ENCODE measurements at regions not wholly inside any gene's neighbourhood (a gene's known extent, or its start where the extent isn't known, plus 50 kb on each side); places are given as distances from the start of the nearest gene placed in this dataset.

DNA sequence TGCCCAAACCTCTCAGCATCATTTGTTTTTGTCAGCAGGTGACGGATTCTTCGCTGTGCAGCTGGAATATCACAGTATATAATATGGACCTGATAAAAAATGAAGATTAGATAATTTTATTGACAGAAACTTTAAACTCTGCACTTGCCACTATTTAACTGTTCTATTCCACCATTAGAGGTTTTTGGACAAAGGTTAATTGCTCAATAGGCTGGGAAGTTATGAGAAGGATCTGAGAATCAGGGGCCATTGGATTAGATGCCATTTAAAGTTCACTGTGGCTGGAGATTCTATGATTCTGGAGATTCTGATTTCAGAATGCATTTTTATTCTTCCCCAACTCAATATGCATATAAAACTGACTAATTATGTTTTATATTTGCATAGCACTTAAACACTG is 59.8 kb upstream of the ANXA1 start:
- POLR2A ChIA-PET, result interaction anchor here (1.1 kb wide), 1 partner anchor 10 kb away, joined by 3 read pairs; no protein-coding TSS in a partner anchor
- CTCF ChIA-PET, result interaction anchor here (0.5 kb wide), 1 partner anchor 41 kb away, joined by 3 read pairs; no protein-coding TSS in a partner anchor
- no peak overlapping the region for H3K27ac Mint-ChIP-seq
- no peak for DNase-seq (ENCODE audit: low spot score)
- no peak for ATAC-seq
- no peaks in the 10 kb centered on the region for H3K27me3 Mint-ChIP-seq (ENCODE audit: low read depth)
- no peak for TF ChIP-seq JUN (CRISPR knock-in tag; IDR thresholded peaks at IDR 0.05)
- no peak for TF ChIP-seq ZBTB43 (CRISPR knock-in tag; IDR thresholded peaks at IDR 0.05)
- TF ChIP-seq, protein P1, sequence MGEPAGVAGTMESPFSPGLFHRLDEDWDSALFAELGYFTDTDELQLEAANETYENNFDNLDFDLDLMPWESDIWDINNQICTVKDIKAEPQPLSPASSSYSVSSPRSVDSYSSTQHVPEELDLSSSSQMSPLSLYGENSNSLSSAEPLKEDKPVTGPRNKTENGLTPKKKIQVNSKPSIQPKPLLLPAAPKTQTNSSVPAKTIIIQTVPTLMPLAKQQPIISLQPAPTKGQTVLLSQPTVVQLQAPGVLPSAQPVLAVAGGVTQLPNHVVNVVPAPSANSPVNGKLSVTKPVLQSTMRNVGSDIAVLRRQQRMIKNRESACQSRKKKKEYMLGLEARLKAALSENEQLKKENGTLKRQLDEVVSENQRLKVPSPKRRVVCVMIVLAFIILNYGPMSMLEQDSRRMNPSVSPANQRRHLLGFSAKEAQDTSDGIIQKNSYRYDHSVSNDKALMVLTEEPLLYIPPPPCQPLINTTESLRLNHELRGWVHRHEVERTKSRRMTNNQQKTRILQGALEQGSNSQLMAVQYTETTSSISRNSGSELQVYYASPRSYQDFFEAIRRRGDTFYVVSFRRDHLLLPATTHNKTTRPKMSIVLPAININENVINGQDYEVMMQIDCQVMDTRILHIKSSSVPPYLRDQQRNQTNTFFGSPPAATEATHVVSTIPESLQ (CRISPR knock-in tag; IDR thresholded peaks at IDR 0.05), result no peak
- no peak for TF ChIP-seq PRRX2 (CRISPR knock-in tag; IDR thresholded peaks at IDR 0.05)
- TF ChIP-seq E2F5 (CRISPR knock-in tag; IDR thresholded peaks at IDR 0.05), result no peak
- TF ChIP-seq ZNF396 (CRISPR knock-in tag; IDR thresholded peaks at IDR 0.05; ENCODE audit: borderline replicate concordance), result no peak
- no peak for TF ChIP-seq ZNF138 (CRISPR knock-in tag; conservative IDR thresholded peaks at IDR 0.05)
- H3K4me3 Mint-ChIP-seq, result no peak overlapping the region
- no peaks in the 10 kb centered on the region for H3K36me3 Mint-ChIP-seq
- no peaks in the 10 kb centered on the region for H3K9me3 Mint-ChIP-seq
- peaks cover 8% of the 10 kb centered on the region; the same call in 1 of the 2 replicates for H3K4me1 Mint-ChIP-seq

- no peaks in the 10 kb centered on the region for H3K36me3 Mint-ChIP-seq
- H3K27me3 Mint-ChIP-seq (ENCODE audit: low read depth), result no peaks in the 10 kb centered on the region
- ATAC-seq (no peak), DNase-seq (ENCODE audit: low spot score) (no peak)
- no peaks in the 10 kb centered on the region for H3K9me3 Mint-ChIP-seq
- peaks cover 8% of the 10 kb centered on the region; the same call in 1 of the 2 replicates for H3K4me1 Mint-ChIP-seq
- POLR2A ChIA-PET, result no interaction called here
- CTCF ChIA-PET, result interaction anchor here (1.1 to 1.3 kb wide), 3 partner anchors 9 to 67 kb away, joined by 4 read pairs; no protein-coding TSS in a partner anchor
- H3K4me3 Mint-ChIP-seq, result no peak overlapping the region
- TF ChIP-seq ZNF423 (CRISPR knock-in tag; IDR thresholded peaks at IDR 0.05) (no peak), MYBL2 (CRISPR knock-in tag; IDR thresholded peaks at IDR 0.05) (no peak), SOX15 (CRISPR knock-in tag; IDR thresholded peaks at IDR 0.05) (no peak), TEAD1 (CRISPR knock-in tag; IDR thresholded peaks at IDR 0.05) (no peak), GRHL2 (CRISPR knock-in tag; IDR thresholded peaks at IDR 0.05; ENCODE audit: insufficient replicate concordance, severe bottlenecking) (no peak), ETV6 (CRISPR knock-in tag; IDR thresholded peaks at IDR 0.05) (no peak), ZMAT4 (CRISPR knock-in tag; IDR thresholded peaks at IDR 0.05) (no peak), USF1 (CRISPR knock-in tag; IDR thresholded peaks at IDR 0.05) (no peak)
- TF ChIP-seq, protein P2, sequence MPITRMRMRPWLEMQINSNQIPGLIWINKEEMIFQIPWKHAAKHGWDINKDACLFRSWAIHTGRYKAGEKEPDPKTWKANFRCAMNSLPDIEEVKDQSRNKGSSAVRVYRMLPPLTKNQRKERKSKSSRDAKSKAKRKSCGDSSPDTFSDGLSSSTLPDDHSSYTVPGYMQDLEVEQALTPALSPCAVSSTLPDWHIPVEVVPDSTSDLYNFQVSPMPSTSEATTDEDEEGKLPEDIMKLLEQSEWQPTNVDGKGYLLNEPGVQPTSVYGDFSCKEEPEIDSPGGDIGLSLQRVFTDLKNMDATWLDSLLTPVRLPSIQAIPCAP (CRISPR knock-in tag; IDR thresholded peaks at IDR 0.05), result no peak
- H3K27ac Mint-ChIP-seq, result no peak overlapping the region
Observed at GRCh38 chr9:73090214-73090613, 61.5 kb upstream of the ANXA1 start.

GRCh38 chr9:73089304-73089985 is 62.2 kb upstream of the ANXA1 start:
- TF ChIP-seq JUN (CRISPR knock-in tag; IDR thresholded peaks at IDR 0.05) (no peak), RELA (CRISPR knock-in tag; IDR thresholded peaks at IDR 0.05; ENCODE audit: borderline replicate concordance) (no peak), USF2 (CRISPR knock-in tag; IDR thresholded peaks at IDR 0.05) (no peak), GRHL2 (CRISPR knock-in tag; IDR thresholded peaks at IDR 0.05; ENCODE audit: insufficient replicate concordance, severe bottlenecking) (no peak), MYBL2 (CRISPR knock-in tag; IDR thresholded peaks at IDR 0.05) (no peak), TEAD4 (CRISPR knock-in tag; IDR thresholded peaks at IDR 0.05) (no peak)
- TF ChIP-seq, protein P3, sequence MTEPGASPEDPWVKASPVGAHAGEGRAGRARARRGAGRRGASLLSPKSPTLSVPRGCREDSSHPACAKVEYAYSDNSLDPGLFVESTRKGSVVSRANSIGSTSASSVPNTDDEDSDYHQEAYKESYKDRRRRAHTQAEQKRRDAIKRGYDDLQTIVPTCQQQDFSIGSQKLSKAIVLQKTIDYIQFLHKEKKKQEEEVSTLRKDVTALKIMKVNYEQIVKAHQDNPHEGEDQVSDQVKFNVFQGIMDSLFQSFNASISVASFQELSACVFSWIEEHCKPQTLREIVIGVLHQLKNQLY (CRISPR knock-in tag; IDR thresholded peaks at IDR 0.05), result no peak
- TF ChIP-seq, protein P4, sequence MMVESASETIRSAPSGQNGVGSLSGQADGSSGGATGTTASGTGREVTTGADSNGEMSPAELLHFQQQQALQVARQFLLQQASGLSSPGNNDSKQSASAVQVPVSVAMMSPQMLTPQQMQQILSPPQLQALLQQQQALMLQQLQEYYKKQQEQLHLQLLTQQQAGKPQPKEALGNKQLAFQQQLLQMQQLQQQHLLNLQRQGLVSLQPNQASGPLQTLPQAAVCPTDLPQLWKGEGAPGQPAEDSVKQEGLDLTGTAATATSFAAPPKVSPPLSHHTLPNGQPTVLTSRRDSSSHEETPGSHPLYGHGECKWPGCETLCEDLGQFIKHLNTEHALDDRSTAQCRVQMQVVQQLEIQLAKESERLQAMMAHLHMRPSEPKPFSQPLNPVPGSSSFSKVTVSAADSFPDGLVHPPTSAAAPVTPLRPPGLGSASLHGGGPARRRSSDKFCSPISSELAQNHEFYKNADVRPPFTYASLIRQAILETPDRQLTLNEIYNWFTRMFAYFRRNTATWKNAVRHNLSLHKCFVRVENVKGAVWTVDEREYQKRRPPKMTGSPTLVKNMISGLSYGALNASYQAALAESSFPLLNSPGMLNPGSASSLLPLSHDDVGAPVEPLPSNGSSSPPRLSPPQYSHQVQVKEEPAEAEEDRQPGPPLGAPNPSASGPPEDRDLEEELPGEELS (CRISPR knock-in tag; IDR thresholded peaks at IDR 0.05), result no peak
- Mint-ChIP-seq H3K27me3 (ENCODE audit: low read depth) (no peaks in the 10 kb centered on the region), H3K9me3 (no peaks in the 10 kb centered on the region), H3K27ac (no peak overlapping the region), H3K4me1 (peaks cover 8% of the 10 kb centered on the region; the same call in 1 of the 2 replicates), H3K36me3 (no peaks in the 10 kb centered on the region), H3K4me3 (no peak overlapping the region)
- ChIA-PET POLR2A (no interaction called here), CTCF (interaction anchor here (1.1 to 1.3 kb wide), 3 partner anchors 9 to 66 kb away, joined by 4 read pairs; no protein-coding TSS in a partner anchor)
- ATAC-seq (no peak; the same call in 1 of the 2 replicates), DNase-seq (ENCODE audit: low spot score) (no peak)

Measured in WTC11 (cell line).